ENCODE measurements at regions not wholly inside any gene's neighbourhood (a gene's known extent, or its start where the extent isn't known, plus 50 kb on each side); places are given as distances from the start of the nearest gene placed in this dataset.

DNA sequence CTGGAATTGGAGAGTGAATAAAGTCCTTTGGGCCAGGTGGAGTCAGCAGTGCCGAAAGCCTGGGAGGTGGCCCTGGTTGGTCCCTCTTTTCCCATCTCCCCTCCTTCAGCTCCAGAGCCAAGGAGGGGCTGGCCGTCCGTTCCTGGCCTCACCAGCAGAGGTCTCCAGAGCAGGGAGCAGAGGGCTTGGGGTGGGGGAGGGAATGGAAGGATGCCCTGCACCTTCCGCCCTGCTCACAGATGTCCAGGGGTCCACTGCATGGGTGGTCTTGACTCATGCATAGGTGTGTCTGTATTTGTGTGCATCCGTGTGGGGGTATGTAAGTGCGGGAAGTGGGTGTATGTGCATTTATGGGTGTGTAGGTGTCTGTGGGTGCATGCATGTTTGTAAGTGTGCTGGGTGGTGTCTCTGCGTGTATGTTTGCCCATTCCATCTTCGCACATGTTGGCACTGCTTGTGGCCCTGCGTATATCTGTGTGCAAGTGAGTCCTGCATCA is 201.8 kb downstream of the ZFP36L2 start:
- peaks cover 10% of the 10 kb centered on the region; the same call in 1 of the 2 replicates for H3K9me3 ChIP-seq (ENCODE audit: insufficient read depth, low read depth)
- POLR2A ChIA-PET (ENCODE audit: unreplicated experiment) = interaction anchor here (0.6 kb wide), 3 partner anchors 113 to 202 kb away, joined by 3 to 9 read pairs (median 4); partner anchors contain the start of gene ZFP36L2
- no peaks in the 10 kb centered on the region for H3K27me3 ChIP-seq (ENCODE audit: insufficient read depth, low read depth)
- DNase-seq = peak in 1 of 2 experiments; percentile 67
- peaks cover 19% of the 10 kb centered on the region; the same call in 1 of the 2 replicates for H3K4me1 ChIP-seq (replicated peaks; ENCODE audit: insufficient read depth)
- H3K9me2 ChIP-seq (ENCODE audit: insufficient read depth) = no peaks in the 10 kb centered on the region
- H3F3A ChIP-seq (ENCODE audit: insufficient read depth, low read depth) = peaks cover 23% of the 10 kb centered on the region; the same call in 1 of the 2 replicates
- no peak overlapping the region for H3K27ac ChIP-seq
- intact Hi-C loops (cut with micrococcal nuclease; ENCODE audit: unreplicated experiment) = loop anchor here (1.0 to 5.0 kb wide), 5 partner anchors 46 to 202 kb away; partner anchors contain the start of gene ZFP36L2
- H3K4me3 ChIP-seq = no peak overlapping the region
- peak; percentile 90 for TF ChIP-seq CTCF (conservative IDR thresholded peaks at IDR 0.05)
- no peak for TF ChIP-seq EZH2 (IDR thresholded peaks at IDR 0.05; ENCODE audit: low read depth)
- no peaks in the 10 kb centered on the region for H3K36me3 ChIP-seq (ENCODE audit: low read depth)
- H2AFZ ChIP-seq = no peak overlapping the region
- no peaks in the 10 kb centered on the region for H3K79me2 ChIP-seq (ENCODE audit: low read depth)
- H4K20me1 ChIP-seq (ENCODE audit: insufficient read depth) = no peaks in the 10 kb centered on the region
- CTCF ChIA-PET = interaction anchor here (0.6 to 1.3 kb wide), 11 partner anchors 14 to 432 kb away, joined by 3 to 11 read pairs (median 3); no protein-coding TSS in a partner anchor
- BruUV-seq (replicated peaks) = no TSS peak
- no peak overlapping the region for H3K4me2 ChIP-seq

GRCh38 chr2:43023791-43024514 is 202.5 kb downstream of the ZFP36L2 start:
- ChIA-PET POLR2A (ENCODE audit: unreplicated experiment) (interaction anchor here (0.6 kb wide), 3 partner anchors 114 to 203 kb away, joined by 3 to 9 read pairs (median 4); partner anchors contain the start of gene ZFP36L2), CTCF (interaction anchor here (0.6 to 1.3 kb wide), 11 partner anchors 13 to 433 kb away, joined by 3 to 11 read pairs (median 4); no protein-coding TSS in a partner anchor)
- DNase-seq = no peak
- Histone ChIP-seq H3K9me2 (ENCODE audit: insufficient read depth) (no peaks in the 10 kb centered on the region), H3F3A (ENCODE audit: insufficient read depth, low read depth) (peaks cover 23% of the 10 kb centered on the region; the same call in 1 of the 2 replicates), H3K36me3 (ENCODE audit: low read depth) (no peaks in the 10 kb centered on the region), H4K20me1 (ENCODE audit: insufficient read depth) (no peaks in the 10 kb centered on the region), H3K4me3 (no peak overlapping the region), H3K27me3 (ENCODE audit: insufficient read depth, low read depth) (no peaks in the 10 kb centered on the region), H3K4me2 (no peak overlapping the region), H3K27ac (no peak overlapping the region), H3K79me2 (ENCODE audit: low read depth) (no peaks in the 10 kb centered on the region), H3K4me1 (replicated peaks; ENCODE audit: insufficient read depth) (peaks cover 20% of the 10 kb centered on the region), H3K9me3 (ENCODE audit: insufficient read depth, low read depth) (peaks cover 10% of the 10 kb centered on the region; the same call in 1 of the 2 replicates), H2AFZ (no peak overlapping the region)
- BruUV-seq (replicated peaks) = no TSS peak
- intact Hi-C loops (cut with micrococcal nuclease; ENCODE audit: unreplicated experiment) = loop anchor here (1.0 to 5.0 kb wide), 5 partner anchors 46 to 202 kb away; partner anchors contain the start of gene ZFP36L2
- TF ChIP-seq CTCF (conservative IDR thresholded peaks at IDR 0.05) (no peak), EZH2 (IDR thresholded peaks at IDR 0.05; ENCODE audit: low read depth) (no peak)

GRCh38 chr2:43022896-43023295 is 203.5 kb downstream of the ZFP36L2 start:
- peaks cover 30% of the 10 kb centered on the region for H3K4me1 ChIP-seq (replicated peaks; ENCODE audit: insufficient read depth)
- no peaks in the 10 kb centered on the region for H3K27me3 ChIP-seq (ENCODE audit: insufficient read depth, low read depth)
- ChIA-PET POLR2A (ENCODE audit: unreplicated experiment) (no interaction called here), CTCF (no interaction called here)
- H3F3A ChIP-seq (ENCODE audit: insufficient read depth, low read depth) = peaks cover 21% of the 10 kb centered on the region; the same call in 1 of the 2 replicates
- intact Hi-C loops (cut with micrococcal nuclease; ENCODE audit: unreplicated experiment) = loop anchor here (5.0 kb wide), 2 partner anchors 46 to 166 kb away; no protein-coding TSS in a partner anchor
- H3K27ac ChIP-seq = no peak overlapping the region
- H2AFZ ChIP-seq = no peak overlapping the region
- no peaks in the 10 kb centered on the region for H3K36me3 ChIP-seq (ENCODE audit: low read depth)
- no peak for DNase-seq
- BruUV-seq (replicated peaks) = no TSS peak
- no peak overlapping the region for H3K4me3 ChIP-seq
- no peaks in the 10 kb centered on the region for H3K9me2 ChIP-seq (ENCODE audit: insufficient read depth)
- H4K20me1 ChIP-seq (ENCODE audit: insufficient read depth) = no peaks in the 10 kb centered on the region
- H3K79me2 ChIP-seq (ENCODE audit: low read depth) = no peaks in the 10 kb centered on the region
- H3K9me3 ChIP-seq (ENCODE audit: insufficient read depth, low read depth) = peaks cover 10% of the 10 kb centered on the region; the same call in 1 of the 2 replicates
- TF ChIP-seq EZH2 (IDR thresholded peaks at IDR 0.05; ENCODE audit: low read depth) (no peak), CTCF (conservative IDR thresholded peaks at IDR 0.05) (no peak)
- no peak overlapping the region for H3K4me2 ChIP-seq

Data from PC-9 (cell line).